Thyroid gland (tissue), 4 donors: ENCODE measurements at regions not wholly inside any gene's neighbourhood (a gene's known extent, or its start where the extent isn't known, plus 50 kb on each side); places are given as distances from the start of the nearest gene placed in this dataset.

ENCODE experiments used
- POLR2A ChIP-seq, 2 donors: fragments of 450-650 bp; IDR thresholded peaks; one replicate each; pipeline ENCODE4 v1.6.1; 2017; ENCODE audit warnings: antibody characterized with exemption in 2 of 2, mild to moderate bottlenecking in 2 of 2, moderate library complexity in 1 of 2
- TF ChIP-seq, protein P1 (sequence below), 6 experiments: fragments of 200-600 bp in 3 of 6; fragments of 450-650 bp in 3 of 6; sonication (generic) in 3 of 6; IDR thresholded peaks; one replicate each; pipeline ENCODE4 v1.5.1; 2016 to 2019; ENCODE audit warnings: antibody characterized with exemption in 6 of 6, mild to moderate bottlenecking in 2 of 6, inconsistent platforms in 1 of 6, moderate library complexity in 1 of 6

DNA sequence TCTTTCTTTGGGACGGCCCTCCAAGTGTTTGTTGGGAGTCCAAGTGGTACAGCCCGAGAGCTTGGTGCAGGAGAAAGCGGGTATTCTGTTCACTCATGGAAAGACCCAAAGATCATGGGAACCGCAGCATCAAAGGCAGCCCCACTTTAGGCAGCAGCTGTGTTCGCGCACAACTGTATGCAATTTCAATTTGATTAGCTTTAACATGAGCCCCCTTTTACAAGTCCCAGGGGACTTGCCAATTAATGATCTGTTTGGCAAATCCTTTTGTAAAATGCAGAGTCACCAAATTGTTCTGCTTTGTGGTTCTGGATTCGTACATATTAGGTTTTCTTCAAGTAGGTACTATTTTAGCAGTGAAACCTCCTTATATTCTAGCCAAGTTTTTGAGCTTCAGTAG lies 217.7 kb downstream of the AACS start:
- TF ChIP-seq, protein P1, sequence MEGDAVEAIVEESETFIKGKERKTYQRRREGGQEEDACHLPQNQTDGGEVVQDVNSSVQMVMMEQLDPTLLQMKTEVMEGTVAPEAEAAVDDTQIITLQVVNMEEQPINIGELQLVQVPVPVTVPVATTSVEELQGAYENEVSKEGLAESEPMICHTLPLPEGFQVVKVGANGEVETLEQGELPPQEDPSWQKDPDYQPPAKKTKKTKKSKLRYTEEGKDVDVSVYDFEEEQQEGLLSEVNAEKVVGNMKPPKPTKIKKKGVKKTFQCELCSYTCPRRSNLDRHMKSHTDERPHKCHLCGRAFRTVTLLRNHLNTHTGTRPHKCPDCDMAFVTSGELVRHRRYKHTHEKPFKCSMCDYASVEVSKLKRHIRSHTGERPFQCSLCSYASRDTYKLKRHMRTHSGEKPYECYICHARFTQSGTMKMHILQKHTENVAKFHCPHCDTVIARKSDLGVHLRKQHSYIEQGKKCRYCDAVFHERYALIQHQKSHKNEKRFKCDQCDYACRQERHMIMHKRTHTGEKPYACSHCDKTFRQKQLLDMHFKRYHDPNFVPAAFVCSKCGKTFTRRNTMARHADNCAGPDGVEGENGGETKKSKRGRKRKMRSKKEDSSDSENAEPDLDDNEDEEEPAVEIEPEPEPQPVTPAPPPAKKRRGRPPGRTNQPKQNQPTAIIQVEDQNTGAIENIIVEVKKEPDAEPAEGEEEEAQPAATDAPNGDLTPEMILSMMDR (IDR thresholded peaks at IDR 0.05): no peak
- TF ChIP-seq POLR2A (IDR thresholded peaks at IDR 0.05): no peak
